NCI-H2227 (cell line): ENCODE measurements at regions not wholly inside any gene's neighbourhood (a gene's known extent, or its start where the extent isn't known, plus 50 kb on each side); places are given as distances from the start of the nearest gene placed in this dataset.
"Not testable (repeated sequence)": the region's sequence is repeated elsewhere in the genome, so short reads cannot be mapped to it uniquely, and the experiment has no call there.

Source experiments
- DNase-seq: peaks from one replicate; lab custom pipeline; 2025; ENCODE audit not compliant: unreplicated experiment; lab: John Stamatoyannopoulos, UW

- no peak for DNase-seq
These were observed 1586.0 kb upstream of the PRR20A start for GRCh38 chr13:55554741-55555140.

- DNase-seq, result no peak
These were observed 1580.4 kb upstream of the PRR20A start for GRCh38 chr13:55560331-55560730.

- no peak for DNase-seq
These were observed 1577.5 kb upstream of the PRR20A start for GRCh38 chr13:55563267-55563666.

- no peak for DNase-seq
These were observed 1574.4 kb upstream of the PRR20A start for GRCh38 chr13:55566334-55566733.

GRCh38 chr13:55566779-55567178, 1573.9 kb upstream of the PRR20A start:
- DNase-seq, result no peak

- no peak for DNase-seq
These were observed 1572.7 kb upstream of the PRR20A start for GRCh38 chr13:55567721-55568625.

- no peak for DNase-seq
These were observed 1571.6 kb upstream of the PRR20A start for GRCh38 chr13:55569082-55569481.

- no peak for DNase-seq
These were observed 1571.2 kb upstream of the PRR20A start for GRCh38 chr13:55569514-55569913.

- DNase-seq, result no peak
These were observed 1570.3 kb upstream of the PRR20A start for GRCh38 chr13:55570371-55570770.

GRCh38 chr13:55571237-55571867, 1569.4 kb upstream of the PRR20A start:
- DNase-seq, result no peak

- DNase-seq, result no peak
These were observed 1568.3 kb upstream of the PRR20A start for GRCh38 chr13:55572408-55572807.

- no peak for DNase-seq
These were observed 1567.9 kb upstream of the PRR20A start for GRCh38 chr13:55572862-55573261.

GRCh38 chr13:55573565-55573964, 1567.2 kb upstream of the PRR20A start:
- DNase-seq, result no peak

GRCh38 chr13:55576389-55576788, 1564.3 kb upstream of the PRR20A start:
- DNase-seq, result no peak

- DNase-seq, result no peak
These were observed 1563.5 kb upstream of the PRR20A start for GRCh38 chr13:55577082-55577846.

GRCh38 chr13:55577847-55578210, 1562.9 kb upstream of the PRR20A start:
- no peak for DNase-seq

GRCh38 chr13:55582294-55582693, 1558.4 kb upstream of the PRR20A start:
- DNase-seq, result not testable (repeated sequence)

GRCh38 chr13:55583953-55584593, 1556.6 kb upstream of the PRR20A start:
- DNase-seq, result no peak

- DNase-seq, result no peak
These were observed 1537.9 kb upstream of the PRR20A start for GRCh38 chr13:55602784-55603183.

GRCh38 chr13:55606045-55606665, 1534.6 kb upstream of the PRR20A start:
- no peak for DNase-seq
